ENCODE measurements at regions not wholly inside any gene's neighbourhood (a gene's known extent, or its start where the extent isn't known, plus 50 kb on each side); places are given as distances from the start of the nearest gene placed in this dataset.

DNA sequence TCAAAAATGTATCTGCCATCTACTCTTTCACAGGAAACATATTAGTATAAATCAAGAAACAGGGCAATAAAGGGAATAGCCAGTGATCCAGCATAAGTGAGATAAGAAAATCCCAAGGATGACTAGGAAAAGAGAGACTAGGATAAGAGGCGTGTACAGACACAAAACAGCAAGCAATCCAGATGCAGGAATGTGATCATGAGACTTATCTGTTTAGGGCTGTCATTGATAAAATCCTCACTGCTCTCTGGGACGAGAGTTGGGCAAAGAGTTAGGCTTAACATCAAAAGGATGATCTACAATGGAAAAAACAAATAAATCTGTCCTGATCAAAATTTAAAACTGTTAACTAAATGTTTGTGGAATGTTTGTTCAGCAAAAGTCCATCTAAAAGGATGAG, 1156.8 kb upstream of the C9orf72 start:
- H3K4me1 Mint-ChIP-seq (ENCODE audit: low read depth): no peaks in the 10 kb centered on the region
- POLR2A ChIA-PET: no interaction called here

DNA sequence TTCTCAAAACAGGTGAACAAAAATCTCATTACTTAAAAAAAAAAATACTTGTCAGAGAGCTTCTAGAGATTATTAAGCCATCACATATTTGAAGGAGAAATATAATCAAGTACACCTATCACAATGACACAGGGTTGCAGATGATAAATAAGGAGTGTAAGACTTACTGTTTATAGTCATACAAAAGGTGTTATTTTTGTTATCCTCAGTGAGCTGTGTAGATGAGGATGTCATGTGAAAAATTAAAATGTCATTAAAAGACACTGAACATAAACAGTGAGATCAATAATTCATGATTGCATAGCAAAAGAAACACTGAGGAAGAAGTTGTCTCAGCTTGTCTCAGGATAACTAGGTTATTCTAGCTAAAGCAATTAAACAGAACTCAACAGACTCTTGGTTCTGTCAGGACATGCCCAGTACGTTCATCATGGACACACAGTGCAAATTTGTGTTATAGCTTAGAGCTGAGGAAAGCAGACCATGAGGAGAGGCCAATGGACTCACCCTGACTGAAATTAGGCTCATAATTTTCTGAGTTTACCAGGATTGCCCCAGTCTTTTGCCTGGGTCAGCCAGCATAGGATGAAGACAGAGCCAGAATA, 1162.6 kb upstream of the C9orf72 start:
- no peaks in the 10 kb centered on the region for H3K9me3 Mint-ChIP-seq
- ChIA-PET CTCF (no interaction called here), POLR2A (no interaction called here)
- TF ChIP-seq, protein P1, sequence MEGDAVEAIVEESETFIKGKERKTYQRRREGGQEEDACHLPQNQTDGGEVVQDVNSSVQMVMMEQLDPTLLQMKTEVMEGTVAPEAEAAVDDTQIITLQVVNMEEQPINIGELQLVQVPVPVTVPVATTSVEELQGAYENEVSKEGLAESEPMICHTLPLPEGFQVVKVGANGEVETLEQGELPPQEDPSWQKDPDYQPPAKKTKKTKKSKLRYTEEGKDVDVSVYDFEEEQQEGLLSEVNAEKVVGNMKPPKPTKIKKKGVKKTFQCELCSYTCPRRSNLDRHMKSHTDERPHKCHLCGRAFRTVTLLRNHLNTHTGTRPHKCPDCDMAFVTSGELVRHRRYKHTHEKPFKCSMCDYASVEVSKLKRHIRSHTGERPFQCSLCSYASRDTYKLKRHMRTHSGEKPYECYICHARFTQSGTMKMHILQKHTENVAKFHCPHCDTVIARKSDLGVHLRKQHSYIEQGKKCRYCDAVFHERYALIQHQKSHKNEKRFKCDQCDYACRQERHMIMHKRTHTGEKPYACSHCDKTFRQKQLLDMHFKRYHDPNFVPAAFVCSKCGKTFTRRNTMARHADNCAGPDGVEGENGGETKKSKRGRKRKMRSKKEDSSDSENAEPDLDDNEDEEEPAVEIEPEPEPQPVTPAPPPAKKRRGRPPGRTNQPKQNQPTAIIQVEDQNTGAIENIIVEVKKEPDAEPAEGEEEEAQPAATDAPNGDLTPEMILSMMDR (IDR thresholded peaks at IDR 0.05): no peak
- H3K27ac Mint-ChIP-seq: no peak overlapping the region
- no peak overlapping the region for H3K4me3 Mint-ChIP-seq
- no peak for ATAC-seq
- DNase-seq: no peak
- no peaks in the 10 kb centered on the region for H3K4me1 Mint-ChIP-seq (ENCODE audit: low read depth)
- intact Hi-C loops (cut with micrococcal nuclease): no loop called here
- no peaks in the 10 kb centered on the region for H3K36me3 Mint-ChIP-seq (ENCODE audit: low read depth)
- H3K27me3 Mint-ChIP-seq: no peaks in the 10 kb centered on the region

More for the DNA sequence above, 1156.8 kb upstream of the C9orf72 start:
- Mint-ChIP-seq H3K4me3 (no peak overlapping the region), H3K27me3 (no peaks in the 10 kb centered on the region), H3K36me3 (ENCODE audit: low read depth) (no peaks in the 10 kb centered on the region), H3K27ac (no peak overlapping the region), H3K9me3 (peaks cover 4% of the 10 kb centered on the region)
- CTCF ChIA-PET: no interaction called here
- DNase-seq (no peak), ATAC-seq (no peak)
- intact Hi-C loops (cut with micrococcal nuclease): no loop called here
- TF ChIP-seq, protein P1 (IDR thresholded peaks at IDR 0.05): no peak

DNA sequence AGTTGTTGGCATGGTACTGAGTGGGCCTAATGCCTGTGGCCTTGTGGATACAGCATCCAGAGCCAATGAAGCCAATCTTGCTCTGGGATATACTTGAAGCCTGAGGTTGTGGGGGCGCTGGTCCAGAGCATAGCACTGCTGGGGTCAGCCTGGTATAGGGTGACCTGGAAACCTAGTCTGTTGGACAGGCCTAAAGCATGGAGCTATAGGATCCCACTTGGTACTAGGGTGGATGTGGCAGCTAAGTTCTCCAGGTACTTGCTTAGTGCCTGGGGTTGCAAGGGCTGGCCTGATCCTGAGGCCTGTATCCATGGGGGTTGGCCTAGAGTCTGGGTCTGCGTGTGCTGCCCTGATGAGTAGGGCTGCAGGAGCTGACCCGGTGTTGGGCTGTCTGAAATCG, 1168.2 kb upstream of the C9orf72 start:
- Mint-ChIP-seq H3K9me3 (peaks cover 14% of the 10 kb centered on the region), H3K4me1 (ENCODE audit: low read depth) (no peaks in the 10 kb centered on the region), H3K4me3 (no peak overlapping the region), H3K27ac (no peak overlapping the region), H3K27me3 (no peaks in the 10 kb centered on the region), H3K36me3 (ENCODE audit: low read depth) (no peaks in the 10 kb centered on the region)
- CTCF ChIA-PET: no interaction called here
- no peak for DNase-seq
- TF ChIP-seq, protein P1 (IDR thresholded peaks at IDR 0.05): no peak
- POLR2A ChIA-PET: no interaction called here
- intact Hi-C loops (cut with micrococcal nuclease): no loop called here
- no peak for ATAC-seq

DNA sequence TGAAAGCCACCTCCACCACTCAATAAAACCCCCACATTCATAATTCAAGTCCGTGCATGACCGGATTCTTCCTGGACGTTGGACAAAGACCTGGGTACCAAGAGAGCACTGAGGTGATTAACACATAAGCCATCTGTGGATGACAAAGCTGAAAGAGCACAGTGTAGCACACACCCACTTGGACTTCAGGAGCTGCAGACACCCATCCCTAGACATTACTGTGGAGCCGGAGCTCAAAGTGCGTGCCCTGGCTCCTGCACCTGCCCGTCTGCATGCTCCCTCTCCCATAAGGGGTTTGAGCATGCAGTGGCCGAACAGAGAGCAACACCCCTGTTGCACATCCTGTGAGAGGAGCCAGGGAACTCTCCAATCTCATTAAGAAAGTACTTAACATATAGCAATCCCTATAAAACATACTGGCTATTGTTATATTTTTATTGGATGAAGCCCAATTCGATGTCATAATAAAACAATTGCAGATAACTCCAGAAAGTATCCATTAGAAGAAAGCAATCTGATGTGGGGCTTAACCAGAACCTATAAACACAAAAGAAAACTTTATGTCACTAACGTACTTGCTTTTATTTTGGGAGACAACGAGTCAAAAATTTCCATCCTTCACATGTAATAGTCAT, 1174.2 kb upstream of the C9orf72 start:
- intact Hi-C loops (cut with micrococcal nuclease): no loop called here
- no peaks in the 10 kb centered on the region for H3K27me3 Mint-ChIP-seq
- no peak overlapping the region for H3K27ac Mint-ChIP-seq
- TF ChIP-seq, protein P1 (IDR thresholded peaks at IDR 0.05): no peak
- no peak for DNase-seq
- H3K9me3 Mint-ChIP-seq: peaks cover 14% of the 10 kb centered on the region
- CTCF ChIA-PET: no interaction called here
- no peak for ATAC-seq
- no peak overlapping the region for H3K4me3 Mint-ChIP-seq
- POLR2A ChIA-PET: interaction anchor here (0.6 kb wide), 1 partner anchor 1103 kb away, joined by 3 read pairs; no protein-coding TSS in a partner anchor
- H3K36me3 Mint-ChIP-seq (ENCODE audit: low read depth): no peaks in the 10 kb centered on the region
- no peaks in the 10 kb centered on the region for H3K4me1 Mint-ChIP-seq (ENCODE audit: low read depth)

DNA sequence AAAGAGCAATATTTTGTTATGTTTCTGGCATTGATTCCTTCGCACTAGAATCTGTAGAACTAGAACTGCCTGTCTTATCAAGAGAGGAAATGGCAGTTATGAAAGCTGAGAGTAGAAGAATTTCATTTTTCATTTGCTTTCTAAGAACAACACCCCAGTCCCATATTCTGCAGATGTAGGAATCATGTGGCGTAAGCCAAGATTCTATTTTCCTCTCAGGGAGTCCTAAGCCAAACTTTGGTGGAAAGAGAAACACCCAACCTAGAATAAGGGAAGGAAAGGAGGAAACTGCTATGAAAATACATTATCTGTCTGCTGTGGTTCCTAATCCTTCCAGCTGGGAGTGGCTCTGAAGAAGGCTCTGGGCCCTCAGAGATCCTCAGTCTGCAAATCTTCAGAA, 1176.9 kb upstream of the C9orf72 start:
- DNase-seq (no peak), ATAC-seq (no peak)
- no peaks in the 10 kb centered on the region for H3K4me1 Mint-ChIP-seq (ENCODE audit: low read depth)
- peaks cover 2% of the 10 kb centered on the region for H3K9me3 Mint-ChIP-seq
- intact Hi-C loops (cut with micrococcal nuclease): no loop called here
- H3K4me3 Mint-ChIP-seq: no peak overlapping the region
- H3K36me3 Mint-ChIP-seq (ENCODE audit: low read depth): no peaks in the 10 kb centered on the region
- no peak overlapping the region for H3K27ac Mint-ChIP-seq
- TF ChIP-seq, protein P1 (IDR thresholded peaks at IDR 0.05): no peak
- CTCF ChIA-PET: no interaction called here
- no peaks in the 10 kb centered on the region for H3K27me3 Mint-ChIP-seq
- POLR2A ChIA-PET: no interaction called here
